Activated CD8-positive, alpha-beta T cell treated with anti-CD3 and anti-CD28 coated beads, Interleukin-2, amount 10 ng/mL, durations not matched to agents 7 days and 5 days (primary cell): ENCODE measurements at regions not wholly inside any gene's neighbourhood (a gene's known extent, or its start where the extent isn't known, plus 50 kb on each side); places are given as distances from the start of the nearest gene placed in this dataset.

Experiments
- ATAC-seq: fragments of 150-1000 bp; cut with Tn5 transposase; one replicate; pipeline ENCODE4 v1.10.0; 2021; ENCODE audit warnings: moderate library complexity
- CTCF ChIA-PET: fragments of 350-600 bp; sonication (Branson Sonifier 250); formaldehyde crosslinking; loops from one replicate; lab custom pipeline; 2021; ENCODE audit warnings: antibody characterized with exemption; lab: Charles Lee
- POLR2A ChIA-PET: fragments of 350-600 bp; sonication (Branson Sonifier 250); formaldehyde crosslinking; loops from one replicate; lab custom pipeline; 2021; ENCODE audit warnings: antibody characterized with exemption; lab: Charles Lee
- DNase-seq: peaks from one replicate; pipeline ENCODE4 v3.0.0-alpha.2; 2020
- H3K27ac Mint-ChIP-seq: one replicate; pipeline ENCODE4 v1.8.0; 2021; ENCODE audit warnings: mild to moderate bottlenecking, mixed read lengths
- H3K27me3 Mint-ChIP-seq: one replicate; pipeline ENCODE4 v1.8.0; 2021; ENCODE audit warnings: low read depth, mixed read lengths
- H3K36me3 Mint-ChIP-seq: one replicate; pipeline ENCODE4 v1.8.0; 2021; ENCODE audit warnings: low read depth, mixed read lengths
- H3K4me1 Mint-ChIP-seq: one replicate; pipeline ENCODE4 v1.8.0; 2021; ENCODE audit warnings: low read depth, mixed read lengths
- H3K4me3 Mint-ChIP-seq: one replicate; pipeline ENCODE4 v1.8.0; 2021; ENCODE audit warnings: mild to moderate bottlenecking, mixed read lengths
- H3K9me3 Mint-ChIP-seq: one replicate; pipeline ENCODE4 v1.8.0; 2022; ENCODE audit warnings: mixed read lengths; ENCODE audit not compliant: insufficient read depth

DNA sequence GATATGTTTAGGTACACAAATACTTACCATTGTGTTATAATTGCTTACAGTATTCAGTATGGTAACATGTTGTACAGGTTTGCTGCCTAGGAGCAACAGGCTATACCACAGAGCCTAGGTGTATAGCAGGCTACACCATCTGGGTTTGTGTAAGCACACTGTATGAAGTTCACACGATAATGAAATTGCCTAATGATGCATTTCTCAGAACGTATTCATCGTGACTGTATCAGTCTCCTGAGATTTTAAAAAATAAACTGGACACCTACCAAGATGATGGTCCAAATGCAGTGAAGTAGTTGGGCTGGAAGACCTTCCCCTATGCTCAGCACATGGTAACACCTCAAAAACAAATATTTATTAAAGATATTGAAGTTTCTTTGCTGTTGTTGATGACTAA lies 103.3 kb upstream of the NFIB start:
- Mint-ChIP-seq H3K4me3 (no peak overlapping the region), H3K27me3 (no peaks in the 10 kb centered on the region), H3K27ac (no peak overlapping the region), H3K4me1 (no peaks in the 10 kb centered on the region), H3K9me3 (no peaks in the 10 kb centered on the region), H3K36me3 (no peaks in the 10 kb centered on the region)
- DNase-seq = no peak
- no peak for ATAC-seq
- POLR2A ChIA-PET = no interaction called here
- CTCF ChIA-PET = no interaction called here

DNA sequence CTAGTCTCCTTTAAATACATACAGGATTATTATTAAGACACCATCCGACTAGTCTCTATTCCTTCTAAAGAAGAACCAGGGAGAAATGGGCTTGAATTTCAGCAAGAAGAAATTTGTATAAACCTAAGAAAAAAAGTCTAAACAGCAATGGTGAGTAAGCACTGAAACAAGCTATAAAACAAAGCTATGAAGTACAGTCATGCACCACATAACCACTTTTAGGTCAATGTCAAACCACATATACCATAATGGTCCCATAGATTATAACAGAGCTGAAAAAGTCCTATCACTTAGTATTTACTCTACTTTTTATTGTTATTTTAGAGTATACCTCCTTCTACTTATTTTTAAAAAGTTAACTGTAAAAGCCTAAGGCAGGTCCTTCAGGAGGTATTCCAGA lies 102.0 kb upstream of the NFIB start:
- ATAC-seq = no peak
- CTCF ChIA-PET = no interaction called here
- no peaks in the 10 kb centered on the region for H3K27me3 Mint-ChIP-seq
- no peaks in the 10 kb centered on the region for H3K36me3 Mint-ChIP-seq
- H3K9me3 Mint-ChIP-seq = no peaks in the 10 kb centered on the region
- no peak overlapping the region for H3K27ac Mint-ChIP-seq
- H3K4me1 Mint-ChIP-seq = no peaks in the 10 kb centered on the region
- DNase-seq = no peak
- POLR2A ChIA-PET = no interaction called here
- no peak overlapping the region for H3K4me3 Mint-ChIP-seq

DNA sequence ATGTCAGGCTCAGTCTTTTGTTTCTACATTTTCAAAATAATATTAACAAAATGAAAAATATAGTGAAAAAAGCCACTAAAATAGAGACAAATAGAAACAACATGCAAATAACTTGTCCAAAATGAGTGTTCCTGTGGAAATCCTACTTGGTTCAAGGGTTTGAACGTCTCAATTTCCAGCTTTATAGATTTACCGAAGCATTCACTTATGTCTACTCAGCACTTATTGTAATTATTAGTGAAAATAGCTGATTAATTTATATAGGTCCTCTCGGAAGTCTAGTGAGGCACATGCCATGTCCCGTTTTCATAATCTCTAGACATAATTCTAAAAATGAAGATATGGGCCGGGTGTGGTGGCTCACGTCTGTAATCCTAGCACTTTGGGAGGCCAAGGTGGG lies 99.9 kb upstream of the NFIB start:
- ATAC-seq (no peak), DNase-seq (no peak)
- Mint-ChIP-seq H3K4me3 (no peak overlapping the region), H3K27ac (no peak overlapping the region), H3K9me3 (no peaks in the 10 kb centered on the region), H3K4me1 (no peaks in the 10 kb centered on the region), H3K36me3 (no peaks in the 10 kb centered on the region), H3K27me3 (no peaks in the 10 kb centered on the region)
- CTCF ChIA-PET = interaction anchor here (1.2 to 1.4 kb wide), 2 partner anchors 14 to 17 kb away, joined by 3 to 5 read pairs; no protein-coding TSS in a partner anchor
- POLR2A ChIA-PET = no interaction called here

- no peak overlapping the region for H3K27ac Mint-ChIP-seq
- H3K36me3 Mint-ChIP-seq = no peaks in the 10 kb centered on the region
- ATAC-seq (no peak), DNase-seq (no peak)
- H3K9me3 Mint-ChIP-seq = no peaks in the 10 kb centered on the region
- no peaks in the 10 kb centered on the region for H3K27me3 Mint-ChIP-seq
- ChIA-PET POLR2A (no interaction called here), CTCF (no interaction called here)
- no peak overlapping the region for H3K4me3 Mint-ChIP-seq
- no peaks in the 10 kb centered on the region for H3K4me1 Mint-ChIP-seq
Observed at GRCh38 chr9:14412775-14413174, 98.8 kb upstream of the NFIB start.

DNA sequence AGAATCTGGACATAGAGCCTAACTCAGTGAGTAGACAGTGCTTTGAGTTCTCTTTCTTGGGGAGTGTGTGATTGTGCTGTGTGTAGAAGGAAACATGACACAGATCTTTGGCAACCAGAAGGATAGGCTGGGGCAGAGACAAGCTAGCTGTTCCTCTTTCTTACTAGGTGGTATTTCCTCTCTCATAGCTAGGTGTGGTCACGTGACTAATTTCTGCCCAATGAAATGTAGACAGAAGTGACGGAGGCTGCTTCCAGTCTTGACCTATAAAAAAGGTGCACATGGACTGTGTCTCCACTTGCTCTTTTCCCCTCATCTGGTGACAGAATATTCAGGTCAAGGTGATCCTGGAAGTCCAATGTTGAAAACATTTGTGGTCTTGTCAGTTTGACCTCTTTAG lies 92.5 kb upstream of the NFIB start:
- no peaks in the 10 kb centered on the region for H3K36me3 Mint-ChIP-seq

DNA sequence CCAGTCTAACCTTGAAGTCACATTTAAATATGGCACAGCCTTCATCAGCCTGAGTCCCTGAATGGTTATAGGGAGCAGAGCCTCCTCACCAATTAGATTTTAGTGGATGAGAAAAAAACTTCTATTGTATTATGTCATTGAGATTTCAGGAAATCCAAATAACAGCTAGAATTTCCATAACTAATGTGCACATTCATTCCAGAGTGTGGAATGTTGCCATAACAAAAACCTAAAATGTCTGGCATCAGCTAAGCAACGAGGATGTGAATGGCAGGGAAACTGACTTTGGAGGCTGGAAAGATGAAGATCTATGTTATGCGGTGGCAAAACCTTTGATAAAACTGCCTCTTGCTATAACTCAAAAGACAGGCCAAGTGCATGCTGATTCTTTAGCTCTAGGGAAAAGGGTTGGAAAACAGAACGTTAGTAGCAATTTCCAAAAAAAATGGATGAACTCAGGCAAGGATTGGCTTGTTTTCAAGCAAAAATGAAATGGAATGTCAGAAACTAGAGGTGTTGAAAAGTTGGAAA lies 91.3 kb upstream of the NFIB start:
- ChIA-PET POLR2A (no interaction called here), CTCF (no interaction called here)
- DNase-seq = no peak
- no peak overlapping the region for H3K27ac Mint-ChIP-seq
- H3K4me1 Mint-ChIP-seq = no peaks in the 10 kb centered on the region
- H3K9me3 Mint-ChIP-seq = no peaks in the 10 kb centered on the region
- no peaks in the 10 kb centered on the region for H3K27me3 Mint-ChIP-seq
- no peaks in the 10 kb centered on the region for H3K36me3 Mint-ChIP-seq
- no peak overlapping the region for H3K4me3 Mint-ChIP-seq
- no peak for ATAC-seq

More for the DNA sequence above, 92.5 kb upstream of the NFIB start:
- ATAC-seq = no peak
- Mint-ChIP-seq H3K27me3 (no peaks in the 10 kb centered on the region), H3K4me3 (no peak overlapping the region), H3K27ac (no peak overlapping the region), H3K9me3 (no peaks in the 10 kb centered on the region), H3K4me1 (no peaks in the 10 kb centered on the region)
- DNase-seq = no peak
- CTCF ChIA-PET = no interaction called here
- POLR2A ChIA-PET = no interaction called here

DNA sequence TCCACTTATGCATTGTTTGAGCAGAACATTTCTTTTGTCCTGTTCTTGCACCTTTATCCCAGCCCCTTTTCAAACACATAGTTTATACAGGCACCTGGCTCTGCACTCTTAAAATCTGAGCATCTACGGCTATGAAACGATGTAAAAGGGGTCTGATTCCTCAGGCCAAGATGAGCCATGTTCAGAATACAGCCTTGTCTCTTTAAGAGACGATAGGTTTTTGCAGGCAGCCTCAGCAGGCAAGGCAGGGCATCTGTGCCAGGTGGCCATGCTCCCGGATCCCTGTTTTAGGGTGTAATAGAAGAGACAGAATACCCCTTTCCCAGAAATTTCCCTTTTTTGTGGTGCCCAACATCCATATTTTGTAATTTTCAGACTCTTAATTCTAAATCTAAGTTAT lies 89.1 kb upstream of the NFIB start:
- Mint-ChIP-seq H3K4me3 (no peak overlapping the region), H3K27ac (no peak overlapping the region), H3K27me3 (no peaks in the 10 kb centered on the region), H3K9me3 (no peaks in the 10 kb centered on the region), H3K4me1 (no peaks in the 10 kb centered on the region), H3K36me3 (no peaks in the 10 kb centered on the region)
- DNase-seq = no peak
- CTCF ChIA-PET = no interaction called here
- no peak for ATAC-seq
- POLR2A ChIA-PET = no interaction called here

- Mint-ChIP-seq H3K27me3 (no peaks in the 10 kb centered on the region), H3K4me1 (no peaks in the 10 kb centered on the region), H3K9me3 (no peaks in the 10 kb centered on the region), H3K36me3 (no peaks in the 10 kb centered on the region), H3K27ac (no peak overlapping the region), H3K4me3 (no peak overlapping the region)
- CTCF ChIA-PET = no interaction called here
- ATAC-seq (no peak), DNase-seq (no peak)
- POLR2A ChIA-PET = no interaction called here
Observed at GRCh38 chr9:14402583-14402982, 88.6 kb upstream of the NFIB start.

DNA sequence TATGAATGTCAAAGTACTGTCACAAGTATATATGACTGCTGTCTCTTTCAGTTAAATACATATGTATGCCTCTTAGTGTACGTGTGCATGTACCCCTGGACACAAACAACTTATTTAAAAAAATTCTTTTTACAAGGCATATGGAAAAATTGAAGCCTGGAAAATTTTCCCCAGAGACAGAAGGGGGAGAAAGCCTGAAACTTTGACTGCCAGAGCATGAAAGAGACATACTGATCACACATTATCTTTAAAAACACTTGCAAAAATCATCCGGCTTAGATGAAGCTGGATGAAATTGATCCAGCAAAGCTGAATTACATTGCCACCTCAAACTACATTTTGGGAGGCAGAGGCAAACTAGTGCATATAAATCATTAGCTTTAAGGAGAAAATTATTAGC lies 88.0 kb upstream of the NFIB start:
- no peaks in the 10 kb centered on the region for H3K27me3 Mint-ChIP-seq

DNA sequence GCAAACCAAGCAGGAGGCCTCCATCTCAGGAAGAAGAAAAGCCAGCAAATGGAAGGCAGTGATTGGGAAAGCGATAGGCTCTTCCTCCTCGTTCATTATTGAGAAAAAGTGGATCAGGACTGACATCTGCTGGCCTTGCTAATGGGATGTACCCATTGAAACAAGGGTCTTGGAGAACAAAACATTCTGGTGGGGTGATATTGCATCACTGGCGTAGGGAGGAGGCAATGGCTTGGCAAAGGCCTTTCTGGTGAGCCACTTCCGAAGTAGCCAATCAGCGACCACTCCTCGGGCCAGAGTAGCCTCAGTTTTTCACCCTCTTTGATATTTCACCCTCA lies 86.7 kb upstream of the NFIB start:
- H3K27ac Mint-ChIP-seq = no peak overlapping the region
- ATAC-seq (no peak), DNase-seq (no peak)
- H3K27me3 Mint-ChIP-seq = no peaks in the 10 kb centered on the region
- POLR2A ChIA-PET = no interaction called here
- no peaks in the 10 kb centered on the region for H3K36me3 Mint-ChIP-seq
- CTCF ChIA-PET = no interaction called here
- no peak overlapping the region for H3K4me3 Mint-ChIP-seq
- no peaks in the 10 kb centered on the region for H3K4me1 Mint-ChIP-seq
- no peaks in the 10 kb centered on the region for H3K9me3 Mint-ChIP-seq

More for the DNA sequence above, 88.0 kb upstream of the NFIB start:
- DNase-seq (no peak), ATAC-seq (no peak)
- CTCF ChIA-PET = no interaction called here
- no peaks in the 10 kb centered on the region for H3K9me3 Mint-ChIP-seq
- POLR2A ChIA-PET = no interaction called here
- no peak overlapping the region for H3K4me3 Mint-ChIP-seq
- no peaks in the 10 kb centered on the region for H3K4me1 Mint-ChIP-seq
- H3K27ac Mint-ChIP-seq = no peak overlapping the region
- H3K36me3 Mint-ChIP-seq = no peaks in the 10 kb centered on the region

DNA sequence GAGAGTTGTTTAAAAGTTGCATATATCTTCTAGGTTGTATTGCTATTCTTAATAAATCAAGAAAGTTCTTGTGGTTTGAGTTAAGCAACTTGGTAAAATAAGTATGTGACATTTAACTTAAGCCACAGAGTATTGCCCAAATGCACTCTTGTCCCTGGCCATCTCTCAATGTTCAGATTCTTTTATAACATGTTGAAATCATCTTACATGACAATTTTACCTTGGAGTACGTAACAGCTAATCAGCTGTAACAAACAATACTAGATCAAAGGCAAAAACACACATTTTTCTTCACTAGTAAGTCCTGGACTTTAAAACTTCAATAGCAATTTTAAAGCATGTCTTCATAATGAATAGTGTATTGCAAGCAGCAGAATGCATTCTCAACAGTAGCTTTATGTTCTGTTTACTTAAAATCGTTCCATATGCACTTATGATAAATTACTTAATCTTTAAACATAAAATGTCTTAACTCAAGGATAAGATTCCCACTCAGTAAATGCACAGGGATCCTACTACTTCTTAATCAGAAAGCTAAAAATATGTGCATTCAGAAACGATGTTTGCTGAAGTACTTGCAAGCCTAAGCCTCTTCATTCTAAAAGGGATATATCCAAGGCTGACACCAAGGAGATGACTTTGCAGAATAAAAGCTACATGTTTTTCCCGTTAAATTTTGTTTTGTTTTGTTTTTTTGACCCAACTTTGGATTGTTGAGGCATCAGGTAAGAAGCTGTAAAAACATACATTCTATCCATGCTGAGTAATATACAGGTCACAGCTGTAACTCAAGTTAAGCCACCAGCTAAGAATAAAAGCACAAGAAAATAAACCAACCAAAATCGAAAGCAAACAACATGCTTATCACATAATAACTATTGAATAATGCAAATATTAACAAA lies 86.1 kb upstream of the NFIB start:
- no peak overlapping the region for H3K4me3 Mint-ChIP-seq
- H3K27me3 Mint-ChIP-seq = no peaks in the 10 kb centered on the region
- no peaks in the 10 kb centered on the region for H3K9me3 Mint-ChIP-seq
- ATAC-seq (no peak), DNase-seq (no peak)
- no peaks in the 10 kb centered on the region for H3K36me3 Mint-ChIP-seq
- no peaks in the 10 kb centered on the region for H3K4me1 Mint-ChIP-seq
- POLR2A ChIA-PET = no interaction called here
- CTCF ChIA-PET = no interaction called here
- H3K27ac Mint-ChIP-seq = no peak overlapping the region

GRCh38 chr9:14398473-14398872 lies 84.5 kb upstream of the NFIB start:
- no peak overlapping the region for H3K27ac Mint-ChIP-seq
- CTCF ChIA-PET = interaction anchor here (1.2 kb wide), 1 partner anchor 263 kb away, joined by 3 read pairs; no protein-coding TSS in a partner anchor
- no peak for ATAC-seq

More at GRCh38 chr9:14398473-14398872, 84.5 kb upstream of the NFIB start:
- no peak for DNase-seq
- H3K9me3 Mint-ChIP-seq = no peaks in the 10 kb centered on the region
- no peaks in the 10 kb centered on the region for H3K36me3 Mint-ChIP-seq
- POLR2A ChIA-PET = no interaction called here
- H3K4me3 Mint-ChIP-seq = no peak overlapping the region
- H3K4me1 Mint-ChIP-seq = no peaks in the 10 kb centered on the region
- no peaks in the 10 kb centered on the region for H3K27me3 Mint-ChIP-seq
